Tibial nerve (tissue), 4 donors: ENCODE measurements at regions not wholly inside any gene's neighbourhood (a gene's known extent, or its start where the extent isn't known, plus 50 kb on each side); places are given as distances from the start of the nearest gene placed in this dataset.

Experiments
- EP300 ChIP-seq, 2 donors: sonication (generic); formaldehyde crosslinking; IDR thresholded peaks; one replicate each; pipeline ENCODE4 v1.6.1; 2017; ENCODE audit warnings: antibody characterized with exemption in 2 of 2, mild to moderate bottlenecking in 1 of 2
- POLR2A ChIP-seq, 2 donors: fragments of 450-650 bp; IDR thresholded peaks; one replicate each; pipeline ENCODE4 v1.6.1; 2017; ENCODE audit warnings: antibody characterized with exemption in 2 of 2, mild to moderate bottlenecking in 2 of 2, moderate library complexity in 2 of 2
- TF ChIP-seq, protein P1 (sequence below), 5 experiments: fragments of 200-600 bp in 3 of 5; fragments of 450-650 bp in 2 of 5; sonication (generic) in 3 of 5; IDR thresholded peaks; one replicate each; pipeline ENCODE4 v1.5.1; 2016 to 2019; ENCODE audit warnings: antibody characterized with exemption in 5 of 5, mild to moderate bottlenecking in 3 of 5, moderate library complexity in 2 of 5

DNA sequence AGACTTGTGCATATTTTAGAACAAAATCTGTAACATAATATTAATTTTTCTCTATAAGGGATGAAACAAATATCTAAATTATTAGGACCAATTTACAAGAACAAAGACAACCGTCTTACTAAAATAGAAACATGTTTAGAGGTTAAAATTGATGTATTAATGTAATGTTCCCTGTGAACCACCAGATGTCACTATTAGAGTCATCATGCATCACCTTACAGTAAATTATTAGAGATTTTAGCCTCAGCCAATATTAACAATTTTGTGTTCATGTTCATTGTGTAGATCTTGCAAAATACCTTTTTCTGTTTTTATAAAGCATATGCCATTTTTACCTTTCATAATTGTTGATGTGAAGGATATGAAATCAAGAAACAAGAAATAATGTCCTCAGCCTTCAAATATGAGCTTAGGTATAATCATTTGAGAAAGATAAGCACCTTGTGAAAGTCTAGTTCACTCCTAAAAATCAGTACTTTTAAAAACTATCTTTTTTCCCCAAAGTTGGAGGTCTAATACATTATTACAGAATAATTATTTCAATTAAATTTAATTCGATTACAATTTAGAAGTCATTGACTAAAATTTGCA, 344.3 kb upstream of the KCNH7 start:
- TF ChIP-seq, protein P1, sequence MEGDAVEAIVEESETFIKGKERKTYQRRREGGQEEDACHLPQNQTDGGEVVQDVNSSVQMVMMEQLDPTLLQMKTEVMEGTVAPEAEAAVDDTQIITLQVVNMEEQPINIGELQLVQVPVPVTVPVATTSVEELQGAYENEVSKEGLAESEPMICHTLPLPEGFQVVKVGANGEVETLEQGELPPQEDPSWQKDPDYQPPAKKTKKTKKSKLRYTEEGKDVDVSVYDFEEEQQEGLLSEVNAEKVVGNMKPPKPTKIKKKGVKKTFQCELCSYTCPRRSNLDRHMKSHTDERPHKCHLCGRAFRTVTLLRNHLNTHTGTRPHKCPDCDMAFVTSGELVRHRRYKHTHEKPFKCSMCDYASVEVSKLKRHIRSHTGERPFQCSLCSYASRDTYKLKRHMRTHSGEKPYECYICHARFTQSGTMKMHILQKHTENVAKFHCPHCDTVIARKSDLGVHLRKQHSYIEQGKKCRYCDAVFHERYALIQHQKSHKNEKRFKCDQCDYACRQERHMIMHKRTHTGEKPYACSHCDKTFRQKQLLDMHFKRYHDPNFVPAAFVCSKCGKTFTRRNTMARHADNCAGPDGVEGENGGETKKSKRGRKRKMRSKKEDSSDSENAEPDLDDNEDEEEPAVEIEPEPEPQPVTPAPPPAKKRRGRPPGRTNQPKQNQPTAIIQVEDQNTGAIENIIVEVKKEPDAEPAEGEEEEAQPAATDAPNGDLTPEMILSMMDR (IDR thresholded peaks at IDR 0.05), result peak; percentile 38 to 61 (median 52)
- no peak for TF ChIP-seq EP300 (IDR thresholded peaks at IDR 0.05)
- TF ChIP-seq POLR2A (IDR thresholded peaks at IDR 0.05), result no peak
